ENCODE measurements at regions not wholly inside any gene's neighbourhood (a gene's known extent, or its start where the extent isn't known, plus 50 kb on each side); places are given as distances from the start of the nearest gene placed in this dataset.

- no peaks in the 10 kb centered on the region for H3K27me3 ChIP-seq (ENCODE audit: control insufficient read depth in 1 of 2, insufficient read depth in 2 of 2, low read length in 1 of 2)
- no peaks in the 10 kb centered on the region for H3K4me1 ChIP-seq (ENCODE audit: control insufficient read depth in 1 of 2, insufficient read depth in 2 of 2, low read length in 2 of 2)
- H3K9me3 ChIP-seq (ENCODE audit: control insufficient read depth, low read length), result no peaks in the 10 kb centered on the region
- H3K36me3 ChIP-seq (ENCODE audit: control insufficient read depth in 1 of 2, insufficient read depth in 2 of 2, low read length in 1 of 2), result no peaks in the 10 kb centered on the region
- no peak overlapping the region for H3K4me3 ChIP-seq (ENCODE audit: low read length in 2 of 2)
- intact Hi-C loops (cut with DNase I), result no loop called here
- no peak overlapping the region for H3K27ac ChIP-seq (ENCODE audit: low read depth in 1 of 2, low read length in 2 of 2)
- no peak for ATAC-seq (ENCODE audit: low FRiP score)
- WGBS, 2 donors, result 82 to 91% methylated on average over 13 of the region's 13 CpGs
- no peak for DNase-seq
Measured at GRCh38 chr15:70442211-70442610, 321.1 kb downstream of the UACA start.

- Histone ChIP-seq H3K27me3 (ENCODE audit: control insufficient read depth in 1 of 2, insufficient read depth in 2 of 2, low read length in 1 of 2) (no peaks in the 10 kb centered on the region), H3K36me3 (ENCODE audit: control insufficient read depth in 1 of 2, insufficient read depth in 2 of 2, low read length in 1 of 2) (no peaks in the 10 kb centered on the region), H3K27ac (ENCODE audit: low read depth in 1 of 2, low read length in 2 of 2) (no peak overlapping the region), H3K4me3 (ENCODE audit: low read length in 2 of 2) (no peak overlapping the region), H3K9me3 (ENCODE audit: control insufficient read depth, low read length) (no peaks in the 10 kb centered on the region), H3K4me1 (ENCODE audit: control insufficient read depth in 1 of 2, insufficient read depth in 2 of 2, low read length in 2 of 2) (no peaks in the 10 kb centered on the region)
- no peak for DNase-seq
- no peak for ATAC-seq (ENCODE audit: low FRiP score)
- intact Hi-C loops (cut with DNase I), result no loop called here
- WGBS, 2 donors, result 90 to 94% methylated on average over 10 of the region's 10 CpGs
Measured at GRCh38 chr15:70440416-70441138, 322.8 kb downstream of the UACA start.

GRCh38 chr15:70439880-70440279 is 323.5 kb downstream of the UACA start:
- no peak for ATAC-seq (ENCODE audit: low FRiP score)
- Histone ChIP-seq H3K36me3 (ENCODE audit: control insufficient read depth in 1 of 2, insufficient read depth in 2 of 2, low read length in 1 of 2) (no peaks in the 10 kb centered on the region), H3K9me3 (ENCODE audit: control insufficient read depth, low read length) (no peaks in the 10 kb centered on the region), H3K4me3 (ENCODE audit: low read length in 2 of 2) (no peak overlapping the region), H3K4me1 (ENCODE audit: control insufficient read depth in 1 of 2, insufficient read depth in 2 of 2, low read length in 2 of 2) (no peaks in the 10 kb centered on the region), H3K27ac (ENCODE audit: low read depth in 1 of 2, low read length in 2 of 2) (no peak overlapping the region), H3K27me3 (ENCODE audit: control insufficient read depth in 1 of 2, insufficient read depth in 2 of 2, low read length in 1 of 2) (no peaks in the 10 kb centered on the region)
- 96 to 97% methylated on average over 5 of the region's 5 CpGs for WGBS, 2 donors
- intact Hi-C loops (cut with DNase I), result no loop called here
- DNase-seq, result no peak

GRCh38 chr15:70439304-70439877 is 324.0 kb downstream of the UACA start:
- 90 to 91% methylated on average over 10 of the region's 10 CpGs for WGBS, 2 donors

GRCh38 chr15:70438776-70439175 is 324.6 kb downstream of the UACA start:
- H3K36me3 ChIP-seq (ENCODE audit: control insufficient read depth in 1 of 2, insufficient read depth in 2 of 2, low read length in 1 of 2), result no peaks in the 10 kb centered on the region
- no peak for ATAC-seq (ENCODE audit: low FRiP score)
- intact Hi-C loops (cut with DNase I), result no loop called here
- no peak for DNase-seq
- H3K4me3 ChIP-seq (ENCODE audit: low read length in 2 of 2), result no peak overlapping the region
- no peaks in the 10 kb centered on the region for H3K4me1 ChIP-seq (ENCODE audit: control insufficient read depth in 1 of 2, insufficient read depth in 2 of 2, low read length in 2 of 2)
- WGBS, 2 donors, result 82 to 87% methylated on average over 11 of the region's 11 CpGs
- no peaks in the 10 kb centered on the region for H3K27me3 ChIP-seq (ENCODE audit: control insufficient read depth in 1 of 2, insufficient read depth in 2 of 2, low read length in 1 of 2)
- H3K27ac ChIP-seq (ENCODE audit: low read depth in 1 of 2, low read length in 2 of 2), result no peak overlapping the region
- H3K9me3 ChIP-seq (ENCODE audit: control insufficient read depth, low read length), result no peaks in the 10 kb centered on the region

More at GRCh38 chr15:70439304-70439877, 324.0 kb downstream of the UACA start:
- intact Hi-C loops (cut with DNase I), result no loop called here
- Histone ChIP-seq H3K27ac (ENCODE audit: low read depth in 1 of 2, low read length in 2 of 2) (no peak overlapping the region), H3K4me1 (ENCODE audit: control insufficient read depth in 1 of 2, insufficient read depth in 2 of 2, low read length in 2 of 2) (no peaks in the 10 kb centered on the region), H3K4me3 (ENCODE audit: low read length in 2 of 2) (no peak overlapping the region), H3K36me3 (ENCODE audit: control insufficient read depth in 1 of 2, insufficient read depth in 2 of 2, low read length in 1 of 2) (no peaks in the 10 kb centered on the region), H3K9me3 (ENCODE audit: control insufficient read depth, low read length) (no peaks in the 10 kb centered on the region), H3K27me3 (ENCODE audit: control insufficient read depth in 1 of 2, insufficient read depth in 2 of 2, low read length in 1 of 2) (no peaks in the 10 kb centered on the region)
- no peak for ATAC-seq (ENCODE audit: low FRiP score)
- no peak for DNase-seq

- no peak overlapping the region for H3K4me3 ChIP-seq (ENCODE audit: low read length in 2 of 2)
Measured at GRCh38 chr15:70437882-70438451, 325.4 kb downstream of the UACA start.

GRCh38 chr15:70437089-70437488 is 326.3 kb downstream of the UACA start:
- 94 to 96% methylated on average over 6 of the region's 6 CpGs for WGBS, 2 donors
- intact Hi-C loops (cut with DNase I), result no loop called here
- Histone ChIP-seq H3K27me3 (ENCODE audit: control insufficient read depth in 1 of 2, insufficient read depth in 2 of 2, low read length in 1 of 2) (no peaks in the 10 kb centered on the region), H3K27ac (ENCODE audit: low read depth in 1 of 2, low read length in 2 of 2) (no peak overlapping the region), H3K36me3 (ENCODE audit: control insufficient read depth in 1 of 2, insufficient read depth in 2 of 2, low read length in 1 of 2) (no peaks in the 10 kb centered on the region), H3K4me3 (ENCODE audit: low read length in 2 of 2) (no peak overlapping the region), H3K9me3 (ENCODE audit: control insufficient read depth, low read length) (no peaks in the 10 kb centered on the region), H3K4me1 (ENCODE audit: control insufficient read depth in 1 of 2, insufficient read depth in 2 of 2, low read length in 2 of 2) (no peaks in the 10 kb centered on the region)
- ATAC-seq (ENCODE audit: low FRiP score) (no peak), DNase-seq (no peak)

More at GRCh38 chr15:70437882-70438451, 325.4 kb downstream of the UACA start:
- no peak overlapping the region for H3K27ac ChIP-seq (ENCODE audit: low read depth in 1 of 2, low read length in 2 of 2)
- H3K9me3 ChIP-seq (ENCODE audit: control insufficient read depth, low read length), result no peaks in the 10 kb centered on the region
- H3K27me3 ChIP-seq (ENCODE audit: control insufficient read depth in 1 of 2, insufficient read depth in 2 of 2, low read length in 1 of 2), result no peaks in the 10 kb centered on the region
- no peaks in the 10 kb centered on the region for H3K4me1 ChIP-seq (ENCODE audit: control insufficient read depth in 1 of 2, insufficient read depth in 2 of 2, low read length in 2 of 2)
- ATAC-seq (ENCODE audit: low FRiP score) (no peak), DNase-seq (no peak)
- WGBS, 2 donors, result 89 to 91% methylated on average over 5 of the region's 5 CpGs
- no peaks in the 10 kb centered on the region for H3K36me3 ChIP-seq (ENCODE audit: control insufficient read depth in 1 of 2, insufficient read depth in 2 of 2, low read length in 1 of 2)
- intact Hi-C loops (cut with DNase I), result no loop called here

- H3K27ac ChIP-seq (ENCODE audit: low read depth in 1 of 2, low read length in 2 of 2), result no peak overlapping the region
- intact Hi-C loops (cut with DNase I), result no loop called here
- no peaks in the 10 kb centered on the region for H3K36me3 ChIP-seq (ENCODE audit: control insufficient read depth in 1 of 2, insufficient read depth in 2 of 2, low read length in 1 of 2)
- 95 to 98% methylated on average over 3 of the region's 3 CpGs for WGBS, 2 donors
- DNase-seq, result no peak
- no peak overlapping the region for H3K4me3 ChIP-seq (ENCODE audit: low read length in 2 of 2)
- no peaks in the 10 kb centered on the region for H3K4me1 ChIP-seq (ENCODE audit: control insufficient read depth in 1 of 2, insufficient read depth in 2 of 2, low read length in 2 of 2)
- no peaks in the 10 kb centered on the region for H3K27me3 ChIP-seq (ENCODE audit: control insufficient read depth in 1 of 2, insufficient read depth in 2 of 2, low read length in 1 of 2)
- H3K9me3 ChIP-seq (ENCODE audit: control insufficient read depth, low read length), result no peaks in the 10 kb centered on the region
- ATAC-seq (ENCODE audit: low FRiP score), result no peak
Measured at GRCh38 chr15:70436428-70436827, 326.9 kb downstream of the UACA start.

- Histone ChIP-seq H3K4me3 (ENCODE audit: low read length in 2 of 2) (no peak overlapping the region), H3K27me3 (ENCODE audit: control insufficient read depth in 1 of 2, insufficient read depth in 2 of 2, low read length in 1 of 2) (no peaks in the 10 kb centered on the region), H3K36me3 (ENCODE audit: control insufficient read depth in 1 of 2, insufficient read depth in 2 of 2, low read length in 1 of 2) (no peaks in the 10 kb centered on the region), H3K27ac (ENCODE audit: low read depth in 1 of 2, low read length in 2 of 2) (no peak overlapping the region), H3K4me1 (ENCODE audit: control insufficient read depth in 1 of 2, insufficient read depth in 2 of 2, low read length in 2 of 2) (no peaks in the 10 kb centered on the region), H3K9me3 (ENCODE audit: control insufficient read depth, low read length) (no peaks in the 10 kb centered on the region)
- no peak for ATAC-seq (ENCODE audit: low FRiP score)
- no peak for DNase-seq
- WGBS, 2 donors, result 86 to 91% methylated on average over 2 of the region's 2 CpGs
- intact Hi-C loops (cut with DNase I), result no loop called here
Measured at GRCh38 chr15:70435872-70436271, 327.5 kb downstream of the UACA start.

Data from aorta (tissue), 5 donors.